Panc1 (cell line): ENCODE measurements at regions not wholly inside any gene's neighbourhood (a gene's known extent, or its start where the extent isn't known, plus 50 kb on each side); places are given as distances from the start of the nearest gene placed in this dataset.

Experiments used
- POLR2AphosphoS5 ChIP-seq: IDR thresholded peaks from 2 replicates; pipeline ENCODE4 v1.6.1; 2012; ENCODE audit warnings: mild to moderate bottlenecking, low read depth, low read length, moderate library complexity
- REST ChIP-seq, 2 experiments: IDR thresholded peaks; 2 replicates each; pipeline ENCODE4 v1.6.1; 2011 to 2012; ENCODE audit warnings: low read depth in 2 of 2, control low read depth in 1 of 2, low read length in 1 of 2, mild to moderate bottlenecking in 1 of 2, moderate library complexity in 1 of 2; ENCODE audit not compliant: insufficient read depth in 1 of 2
- SIN3A ChIP-seq: IDR thresholded peaks from 2 replicates; pipeline ENCODE4 v1.6.1; 2012; ENCODE audit warnings: low read depth, mild to moderate bottlenecking, low read length, moderate library complexity, borderline replicate concordance; ENCODE audit not compliant: insufficient read depth
- TF ChIP-seq, protein P1 (sequence below): fragments of 450-650 bp; IDR thresholded peaks from 2 replicates; pipeline ENCODE4 v1.5.1; 2017; ENCODE audit warnings: mild to moderate bottlenecking

- TF ChIP-seq, protein P1, sequence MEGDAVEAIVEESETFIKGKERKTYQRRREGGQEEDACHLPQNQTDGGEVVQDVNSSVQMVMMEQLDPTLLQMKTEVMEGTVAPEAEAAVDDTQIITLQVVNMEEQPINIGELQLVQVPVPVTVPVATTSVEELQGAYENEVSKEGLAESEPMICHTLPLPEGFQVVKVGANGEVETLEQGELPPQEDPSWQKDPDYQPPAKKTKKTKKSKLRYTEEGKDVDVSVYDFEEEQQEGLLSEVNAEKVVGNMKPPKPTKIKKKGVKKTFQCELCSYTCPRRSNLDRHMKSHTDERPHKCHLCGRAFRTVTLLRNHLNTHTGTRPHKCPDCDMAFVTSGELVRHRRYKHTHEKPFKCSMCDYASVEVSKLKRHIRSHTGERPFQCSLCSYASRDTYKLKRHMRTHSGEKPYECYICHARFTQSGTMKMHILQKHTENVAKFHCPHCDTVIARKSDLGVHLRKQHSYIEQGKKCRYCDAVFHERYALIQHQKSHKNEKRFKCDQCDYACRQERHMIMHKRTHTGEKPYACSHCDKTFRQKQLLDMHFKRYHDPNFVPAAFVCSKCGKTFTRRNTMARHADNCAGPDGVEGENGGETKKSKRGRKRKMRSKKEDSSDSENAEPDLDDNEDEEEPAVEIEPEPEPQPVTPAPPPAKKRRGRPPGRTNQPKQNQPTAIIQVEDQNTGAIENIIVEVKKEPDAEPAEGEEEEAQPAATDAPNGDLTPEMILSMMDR, result no peak
- no peak for TF ChIP-seq REST (IDR thresholded peaks at IDR 0.05; ENCODE audit: insufficient read depth in 1 of 2, low read depth in 2 of 2, low read length in 1 of 2)
- TF ChIP-seq POLR2AphosphoS5, result no peak
- no peak for TF ChIP-seq SIN3A
Observed at GRCh38 chr5:8234179-8234770, 365.3 kb downstream of the MTRR start.
